Amniotic epithelial cell (primary cell): ENCODE measurements at regions not wholly inside any gene's neighbourhood (a gene's known extent, or its start where the extent isn't known, plus 50 kb on each side); places are given as distances from the start of the nearest gene placed in this dataset.
"Not testable (repeated sequence)": the region's sequence is repeated elsewhere in the genome, so short reads cannot be mapped to it uniquely, and the experiment has no call there.

Source experiments
- DNase-seq: peaks from one replicate; pipeline ENCODE4 v3.0.0-alpha.2; 2010; ENCODE audit warnings: low read depth

DNA sequence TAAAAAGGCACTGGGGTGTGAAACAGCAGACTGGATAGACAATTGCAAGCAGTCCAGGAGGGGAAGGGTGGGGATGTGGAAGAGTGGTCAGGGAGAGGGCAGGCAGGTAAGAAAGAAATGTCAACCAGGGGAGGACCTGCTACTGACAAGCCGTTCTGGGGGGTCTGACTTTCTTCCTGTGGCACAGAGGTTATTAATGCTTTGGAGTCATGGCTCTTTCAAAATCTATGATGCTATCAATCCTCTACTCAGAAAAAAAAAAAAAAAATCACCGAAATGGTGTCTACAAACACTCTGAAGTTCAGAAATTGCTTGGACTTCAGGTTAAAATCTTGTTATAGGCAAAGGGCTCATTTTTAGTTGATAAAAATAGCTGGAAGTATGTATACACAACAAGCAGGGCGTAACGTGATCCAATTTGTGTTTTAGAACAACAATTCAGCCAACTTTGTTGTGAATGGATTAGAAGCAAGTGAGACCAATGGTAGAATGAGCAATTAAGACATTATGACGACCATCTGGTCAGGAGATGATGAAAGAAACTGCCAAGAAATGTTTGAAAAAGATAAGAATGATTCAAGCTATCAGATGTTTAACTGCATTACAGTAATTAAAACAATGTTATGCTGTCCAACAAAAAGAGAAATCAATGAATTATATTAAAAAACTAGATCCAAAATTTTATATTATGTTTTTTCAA, 255.2 kb downstream of the DEPDC1B start:
- DNase-seq = peak; percentile 5

DNA sequence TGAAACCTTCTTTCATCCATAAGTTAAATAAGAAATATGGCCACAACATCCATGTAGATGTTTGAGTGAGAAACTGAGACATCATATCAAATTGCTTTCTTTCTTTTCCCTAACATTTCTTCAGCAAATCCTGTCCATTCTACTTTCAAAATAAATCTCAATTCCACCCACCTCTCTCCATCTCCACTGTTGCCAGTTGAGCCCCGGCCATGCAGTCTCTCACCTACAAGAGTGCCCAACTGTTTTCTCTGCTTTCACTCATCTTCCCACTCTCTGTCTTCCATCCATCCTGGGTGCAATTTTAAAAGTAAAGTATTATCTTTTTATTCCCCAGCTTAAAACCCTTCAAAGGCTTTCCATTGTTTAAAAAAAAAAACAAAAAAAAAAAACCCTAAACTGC, 260.4 kb downstream of the DEPDC1B start:
- DNase-seq = no peak

DNA sequence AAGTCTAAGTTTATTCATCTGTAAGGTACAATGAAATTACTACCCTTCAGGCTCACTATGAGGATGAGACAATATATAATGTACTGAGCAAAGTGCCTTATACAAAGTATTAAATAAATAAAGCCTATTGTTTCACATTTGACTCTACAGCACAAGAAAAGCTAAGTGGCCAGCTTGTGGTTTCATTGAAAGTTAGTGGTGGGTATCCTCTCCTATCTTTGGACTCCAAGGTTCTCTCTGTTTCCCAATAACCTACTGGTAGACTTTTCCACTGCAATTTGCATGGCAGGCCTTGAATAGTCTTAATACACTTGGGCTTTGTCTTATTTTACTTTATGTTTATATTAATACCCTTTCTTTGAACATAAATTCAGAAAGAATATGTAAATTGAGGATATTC, 262.7 kb downstream of the DEPDC1B start:
- no peak for DNase-seq

DNA sequence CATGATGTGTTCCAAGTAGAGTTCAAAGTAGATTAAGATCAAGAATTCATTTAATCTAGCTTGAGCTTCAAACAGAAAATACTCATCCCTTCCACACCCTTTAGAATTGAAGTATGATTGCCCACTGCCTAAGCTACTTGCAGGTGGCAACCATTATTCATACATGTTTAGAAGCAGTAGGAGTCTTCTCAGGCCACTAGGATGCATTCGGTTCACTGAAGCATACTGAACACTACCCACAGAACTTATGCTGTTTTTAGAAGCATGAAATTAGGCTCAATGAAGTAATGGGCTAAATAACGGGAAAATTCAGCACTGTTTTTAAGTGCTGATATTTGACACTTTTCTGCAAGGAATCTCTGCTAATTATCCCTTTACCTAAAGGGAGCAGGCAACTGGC, 263.4 kb downstream of the DEPDC1B start:
- no peak for DNase-seq

DNA sequence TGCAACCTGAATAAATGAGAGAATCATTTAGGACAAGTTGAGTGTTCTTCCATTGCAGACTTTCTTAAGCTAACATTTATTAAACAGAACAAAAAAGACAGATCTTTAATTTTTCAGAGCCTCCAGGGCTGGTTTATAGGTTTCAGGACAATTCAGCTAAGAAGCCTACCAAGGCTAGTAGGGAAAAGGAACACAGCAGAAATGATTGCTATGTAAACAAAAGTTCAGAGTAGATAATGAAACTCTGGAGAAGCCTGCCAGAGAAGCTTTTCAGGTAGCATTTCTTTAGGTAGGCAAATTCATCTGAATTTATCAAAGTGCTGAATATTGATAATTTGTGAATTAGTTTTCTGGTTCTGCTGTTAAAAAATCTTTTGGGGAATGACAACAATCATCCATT, 264.2 kb downstream of the DEPDC1B start:
- no peak for DNase-seq

DNA sequence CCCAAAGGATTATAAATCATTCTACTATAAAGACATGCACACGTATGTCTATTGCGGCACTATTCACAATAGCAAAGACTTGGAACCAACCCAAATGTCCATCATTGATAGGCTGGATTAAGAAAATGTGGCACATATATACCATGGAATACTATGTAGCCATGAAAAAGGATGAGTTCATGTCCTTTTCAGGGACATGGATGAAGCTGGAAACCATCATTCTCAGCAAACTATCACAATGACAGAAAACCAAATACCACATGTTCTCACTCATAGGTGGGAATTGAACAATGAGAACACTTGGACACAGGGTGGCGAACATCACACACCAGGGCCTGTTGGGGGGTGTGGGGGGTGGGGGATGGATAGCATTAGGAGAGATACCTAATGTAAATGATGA, 273.8 kb downstream of the DEPDC1B start:
- not testable (repeated sequence) for DNase-seq

DNA sequence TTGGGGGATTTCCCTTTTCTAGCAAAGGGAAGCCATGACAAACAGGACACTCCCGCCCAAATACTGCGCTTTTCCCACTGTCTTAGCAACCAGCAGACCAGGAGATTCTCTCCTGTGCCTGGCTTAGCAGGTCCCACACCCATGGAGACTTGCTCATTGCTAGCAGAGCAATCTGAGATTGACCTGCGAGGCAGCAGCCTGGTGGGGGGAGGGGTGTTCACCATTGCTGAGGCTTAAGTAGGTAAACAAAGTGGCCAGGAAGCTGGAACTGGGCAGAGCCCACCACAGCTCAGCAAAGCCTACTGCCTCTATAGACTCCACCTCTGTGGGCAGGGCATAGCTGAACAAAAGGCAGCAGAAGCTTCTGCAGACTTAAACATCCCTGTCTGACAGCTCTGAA, 279.2 kb downstream of the DEPDC1B start:
- DNase-seq = not testable (repeated sequence)

DNA sequence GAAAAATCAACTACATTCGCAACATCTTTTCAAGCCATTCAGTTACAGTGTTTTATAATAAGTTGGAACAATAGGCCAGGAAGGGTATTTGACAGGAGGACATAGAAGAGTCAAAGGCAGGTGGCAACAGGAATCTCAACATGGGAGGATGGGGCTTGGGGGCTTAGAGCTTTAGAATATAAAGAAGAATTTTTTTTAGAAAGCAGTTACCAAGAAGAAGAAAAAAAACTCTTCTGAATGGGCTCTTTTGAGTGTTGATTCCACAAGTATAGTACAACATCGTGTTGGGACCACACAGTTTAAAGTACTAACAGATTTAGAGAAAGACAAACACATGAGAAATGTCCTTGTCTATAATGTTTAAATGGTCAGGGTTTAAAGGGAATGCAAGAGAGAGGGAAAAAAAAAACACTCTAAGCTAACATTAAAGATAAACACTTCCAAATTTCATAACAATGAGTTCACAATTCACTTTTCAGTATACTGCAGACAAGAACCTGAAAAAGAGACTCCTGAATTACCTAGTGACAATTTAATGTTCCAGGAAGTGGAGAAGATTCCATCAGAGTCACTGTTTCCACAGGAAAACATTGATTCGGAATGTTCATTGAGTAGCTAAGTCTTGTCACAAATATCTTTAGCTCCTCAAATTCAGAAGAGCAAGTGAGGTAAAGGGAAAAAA, 282.3 kb downstream of the DEPDC1B start:
- no peak for DNase-seq

DNA sequence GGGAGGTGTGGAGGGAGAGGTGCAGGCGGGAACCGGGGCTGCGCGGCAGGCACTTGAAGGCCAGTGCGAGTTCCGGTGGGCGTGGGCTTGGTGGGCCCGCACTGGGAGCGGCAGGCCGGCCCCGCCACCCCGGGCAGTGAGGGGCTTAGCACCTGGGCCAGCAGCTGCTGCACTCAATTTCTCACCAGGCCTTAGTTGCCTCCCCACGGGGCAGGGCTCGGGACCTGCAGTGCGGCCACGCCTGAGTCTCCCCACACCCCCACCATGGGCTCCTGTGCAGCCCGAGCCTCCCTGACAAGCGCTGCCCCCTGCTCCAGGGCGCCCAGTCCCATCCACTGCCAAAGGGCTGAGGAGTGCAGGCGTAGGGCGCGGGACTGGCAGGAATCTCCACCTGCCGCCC, 284.5 kb downstream of the DEPDC1B start:
- DNase-seq = no peak

DNA sequence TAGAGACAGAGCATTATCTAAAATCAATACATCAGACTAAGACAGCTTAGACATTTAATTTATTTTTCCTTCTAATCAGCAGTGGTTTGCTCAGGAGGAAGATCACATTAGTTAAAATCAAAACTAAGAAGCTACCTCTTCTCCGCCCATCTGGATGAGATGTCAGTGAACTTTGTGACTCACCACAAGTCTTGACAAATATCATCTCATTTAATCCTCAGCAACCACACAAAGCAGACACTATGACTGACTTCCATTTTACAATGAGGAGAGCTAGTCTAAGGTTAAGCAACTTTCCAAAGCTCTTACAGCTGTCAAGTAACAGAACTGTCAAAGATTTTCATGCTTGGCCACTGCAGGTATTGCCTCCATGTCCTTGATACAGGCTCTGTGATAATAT, 289.5 kb downstream of the DEPDC1B start:
- peak; percentile 86 for DNase-seq

DNA sequence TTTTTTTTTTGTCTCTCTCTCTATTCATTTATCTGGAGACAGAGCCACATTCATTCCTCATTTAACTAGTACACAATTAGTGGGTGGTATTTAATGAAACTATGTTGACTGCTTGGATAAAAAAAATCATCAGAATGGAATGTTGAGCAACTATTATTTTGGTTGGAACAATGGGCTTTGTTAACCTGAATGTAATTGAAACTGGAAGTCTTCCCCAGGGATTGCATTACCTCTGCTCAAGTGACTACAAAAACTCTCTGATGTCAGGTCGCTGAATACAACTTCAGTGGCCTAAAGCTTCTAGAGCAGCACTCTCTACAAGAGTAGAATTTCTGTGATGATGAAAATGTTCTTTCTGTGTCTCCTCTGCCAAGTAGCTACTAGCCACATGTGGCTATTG, 295.8 kb downstream of the DEPDC1B start:
- DNase-seq = no peak

DNA sequence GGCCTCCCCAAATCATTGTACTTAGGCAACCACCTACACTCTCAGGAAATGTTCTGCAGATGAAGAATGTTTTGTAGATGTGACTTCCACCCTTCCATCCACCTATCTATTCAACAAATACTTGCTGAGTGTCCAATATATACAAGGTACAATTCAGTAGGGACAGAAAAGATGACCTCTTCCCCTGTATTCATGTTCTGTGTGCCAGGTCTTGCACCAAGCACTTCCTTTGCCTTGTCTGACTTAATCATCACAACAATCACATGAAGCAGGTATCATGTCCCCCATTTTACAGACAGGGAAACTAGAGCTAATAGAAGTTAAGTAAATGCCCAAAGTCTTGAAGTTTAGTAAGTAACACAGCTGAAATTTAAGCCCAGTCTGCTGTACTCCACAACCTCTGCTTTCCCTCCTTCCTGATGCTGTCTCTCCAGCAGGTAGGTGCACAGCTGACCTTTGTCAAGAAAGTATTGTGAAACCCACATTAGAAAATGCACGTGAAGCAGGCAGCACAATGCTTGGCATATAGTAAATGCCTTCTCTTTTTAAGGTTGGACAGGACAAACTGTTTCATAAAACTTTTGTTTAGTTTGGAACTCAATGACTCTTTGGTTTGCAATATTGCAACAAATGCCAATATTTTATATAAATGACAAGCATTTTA, 296.5 kb downstream of the DEPDC1B start:
- no peak for DNase-seq

DNA sequence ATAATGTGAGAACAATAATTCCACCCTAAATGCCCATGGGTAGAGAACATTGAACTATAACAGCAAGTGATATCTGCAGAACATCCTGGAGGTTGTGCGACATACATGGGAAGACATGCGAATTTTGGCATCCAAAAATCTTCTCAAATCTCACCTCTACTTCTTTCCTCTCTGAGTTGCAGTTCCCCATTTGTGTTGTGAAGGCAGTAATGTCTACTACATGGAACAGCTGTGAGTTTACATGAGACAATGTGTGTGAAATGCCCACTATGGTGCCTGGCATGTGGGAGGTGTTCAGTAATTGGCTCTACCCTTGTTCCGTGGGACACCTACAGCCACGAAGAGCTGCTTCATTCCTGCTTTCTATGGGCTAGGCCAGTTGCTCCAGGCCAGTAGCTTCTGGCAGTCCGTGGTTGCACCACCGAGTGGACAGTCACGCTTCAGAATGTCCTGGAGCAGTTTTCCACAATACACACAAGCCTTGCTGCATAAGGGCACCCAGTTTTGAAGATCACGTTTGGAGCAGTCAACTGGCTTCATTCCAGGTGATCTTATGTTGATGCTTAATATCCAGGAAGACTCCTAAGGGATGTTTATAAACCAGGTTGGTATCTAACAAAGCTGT, 297.7 kb downstream of the DEPDC1B start:
- DNase-seq = no peak

DNA sequence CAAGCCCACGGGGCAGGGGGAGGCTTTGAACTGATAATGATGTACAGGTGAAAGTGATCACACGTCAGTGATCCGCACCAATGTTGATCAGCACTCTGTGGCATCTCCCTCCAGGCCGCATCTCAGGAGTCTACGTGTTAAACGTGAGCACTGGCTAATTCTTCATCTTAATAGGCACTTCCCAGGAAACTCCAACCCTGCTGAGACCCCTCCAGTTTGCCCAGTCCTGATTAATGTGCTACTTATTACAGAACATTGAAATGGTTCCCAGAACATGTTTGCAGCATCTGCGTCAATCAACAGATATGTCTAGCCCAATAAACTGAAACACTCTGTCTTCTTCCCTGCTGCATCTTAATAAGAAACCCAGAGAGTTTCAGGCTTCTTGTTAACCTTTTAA, 298.4 kb downstream of the DEPDC1B start:
- no peak for DNase-seq

DNA sequence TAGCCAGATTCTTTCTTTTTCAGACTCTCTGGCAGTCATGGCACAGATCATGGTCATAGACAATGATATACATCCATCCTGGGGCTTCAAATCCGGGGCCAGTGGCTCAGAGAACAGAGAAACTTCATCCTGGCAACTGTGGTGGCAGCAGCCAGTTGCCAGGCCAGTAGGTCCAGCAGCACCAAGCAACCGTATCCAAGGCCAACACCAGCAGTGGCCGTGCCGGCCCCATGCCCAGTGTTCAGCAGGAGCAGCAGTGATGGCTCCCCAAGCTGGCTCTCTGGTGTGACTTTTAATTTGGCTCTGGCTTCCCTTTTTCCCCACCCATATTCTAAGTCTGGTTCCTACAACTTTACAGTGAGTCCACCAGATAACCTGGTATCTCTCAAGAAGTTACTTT, 300.5 kb downstream of the DEPDC1B start:
- DNase-seq = no peak

DNA sequence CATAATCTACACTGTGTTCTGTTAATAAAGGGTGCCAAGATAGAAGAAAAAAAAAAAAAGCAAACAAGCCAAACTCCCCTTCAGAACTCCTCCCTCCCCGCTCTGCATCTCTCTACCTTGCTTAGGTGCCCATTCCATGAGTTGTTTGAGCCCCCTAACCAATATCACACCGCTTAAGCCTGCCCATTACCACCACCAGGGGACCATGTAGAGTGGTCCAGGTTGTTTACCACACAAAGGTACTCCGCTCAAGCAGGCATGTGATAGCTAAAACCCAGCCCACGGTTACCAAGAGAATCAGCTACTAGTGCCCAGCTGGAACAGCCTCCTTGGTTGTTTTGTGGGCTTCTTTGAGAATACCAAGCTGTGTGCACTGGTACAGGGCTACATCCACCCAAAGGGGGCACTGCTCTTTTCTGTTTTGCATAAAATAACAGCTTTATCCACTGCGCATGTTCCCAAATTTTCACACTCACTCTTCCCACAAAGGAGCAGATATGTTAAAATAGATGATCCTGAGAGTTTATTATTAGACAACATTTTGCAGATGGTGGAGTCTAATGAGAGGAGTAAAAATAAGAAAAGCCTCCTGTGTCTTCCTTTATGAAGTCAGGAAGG, 304.1 kb downstream of the DEPDC1B start:
- DNase-seq = no peak

DNA sequence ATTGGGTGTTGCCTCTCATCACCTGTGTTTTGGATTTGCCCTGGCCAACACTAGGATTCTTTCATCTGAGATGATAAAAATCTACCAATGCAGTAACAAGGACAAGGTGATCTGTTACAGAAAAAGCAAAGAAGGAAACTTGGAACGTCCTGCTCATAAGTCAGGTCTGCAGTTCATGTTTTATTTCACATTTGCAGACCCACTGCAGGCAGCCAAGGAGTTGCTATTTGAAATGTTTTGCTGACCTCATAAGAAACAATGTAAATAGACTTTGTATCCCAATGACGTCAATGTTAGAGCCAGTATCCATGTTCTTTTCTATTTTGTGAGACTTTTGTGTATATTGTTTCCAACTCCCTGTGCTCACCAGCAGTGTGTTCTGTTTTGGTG, 312.9 kb downstream of the DEPDC1B start:
- DNase-seq = no peak

DNA sequence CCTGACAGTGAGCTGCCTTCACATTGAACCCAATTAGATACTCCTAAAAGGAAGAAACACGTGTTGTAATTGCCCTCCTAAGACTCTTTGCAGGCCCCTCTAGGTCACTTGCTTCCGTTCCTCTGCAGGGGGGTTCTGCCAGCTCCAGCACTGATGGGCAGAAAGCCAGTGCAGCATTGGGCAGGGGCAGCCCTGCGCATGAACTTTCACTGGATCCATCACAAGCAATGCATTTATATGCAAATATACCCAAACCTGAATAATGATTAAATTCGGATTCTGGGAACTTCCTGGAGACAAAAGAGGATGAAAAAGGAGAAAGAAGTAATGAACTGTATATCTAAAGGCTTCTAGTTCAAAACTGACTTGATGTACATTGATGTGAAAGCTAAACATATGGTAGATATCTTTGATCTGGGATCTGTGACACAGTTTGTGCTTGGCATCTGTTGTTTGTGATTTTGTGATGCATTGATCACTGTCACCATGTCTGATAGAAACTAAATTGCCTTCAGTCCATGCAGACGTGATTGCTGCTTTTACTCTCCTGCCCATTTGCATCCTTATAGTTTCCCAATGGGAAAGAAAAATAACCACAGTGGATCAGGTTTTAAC, 313.4 kb downstream of the DEPDC1B start:
- DNase-seq = no peak

DNA sequence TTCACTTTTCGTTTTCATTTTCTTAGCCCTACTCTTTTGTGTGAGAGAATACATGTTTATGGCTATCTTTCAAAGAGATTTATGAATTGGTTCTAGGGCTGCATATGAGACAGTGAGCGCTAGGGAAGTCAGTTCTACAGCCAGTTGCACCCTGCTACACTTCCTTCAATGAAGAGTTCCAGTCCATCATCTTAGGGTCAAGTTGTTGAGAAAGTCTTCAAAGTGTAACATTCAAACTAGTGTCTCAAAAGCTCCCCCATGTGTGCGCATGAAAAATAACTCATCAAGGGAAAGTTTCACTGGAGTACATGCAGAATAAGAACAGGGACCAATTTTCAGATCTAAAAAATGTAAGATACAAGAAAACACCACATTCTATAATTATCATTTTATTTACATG, 317.2 kb downstream of the DEPDC1B start:
- peak; percentile 55 for DNase-seq

DNA sequence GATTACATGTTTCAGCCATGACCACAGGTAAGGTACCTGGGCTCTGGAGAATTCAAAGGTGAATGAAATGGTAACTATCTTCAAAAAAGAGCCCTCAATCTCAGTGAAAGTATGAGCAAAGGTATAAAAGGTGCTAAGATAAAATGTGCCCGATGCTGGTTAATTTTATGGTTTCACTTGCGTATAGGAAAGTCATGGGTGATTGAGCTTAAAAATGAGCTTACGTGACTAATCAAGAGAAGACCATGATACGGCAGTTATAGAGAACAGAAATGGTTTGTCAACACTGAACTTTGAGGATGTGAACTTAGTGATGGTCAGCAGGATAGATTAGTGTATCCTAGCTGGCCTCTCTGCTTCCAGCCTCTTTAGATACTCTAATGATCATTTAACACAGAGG, 320.1 kb downstream of the DEPDC1B start:
- DNase-seq = no peak

DNA sequence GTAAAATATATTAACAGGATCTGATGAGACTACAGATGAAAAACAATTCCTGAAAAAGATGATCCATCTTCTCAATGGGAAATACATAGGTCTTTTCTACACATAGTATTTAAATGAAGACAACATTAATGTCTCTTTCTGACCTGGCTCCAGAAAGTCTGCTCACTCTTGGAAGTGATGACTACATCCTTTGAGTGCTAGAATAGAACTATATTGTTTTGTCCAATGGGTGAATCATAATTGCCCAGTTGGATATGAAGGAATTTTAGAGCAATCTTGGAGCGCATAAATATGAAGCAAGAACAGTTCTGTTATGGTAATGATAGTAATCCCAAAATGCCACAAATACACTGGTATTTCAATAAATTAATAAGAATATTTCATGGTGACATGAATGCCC, 322.1 kb downstream of the DEPDC1B start:
- no peak for DNase-seq

DNA sequence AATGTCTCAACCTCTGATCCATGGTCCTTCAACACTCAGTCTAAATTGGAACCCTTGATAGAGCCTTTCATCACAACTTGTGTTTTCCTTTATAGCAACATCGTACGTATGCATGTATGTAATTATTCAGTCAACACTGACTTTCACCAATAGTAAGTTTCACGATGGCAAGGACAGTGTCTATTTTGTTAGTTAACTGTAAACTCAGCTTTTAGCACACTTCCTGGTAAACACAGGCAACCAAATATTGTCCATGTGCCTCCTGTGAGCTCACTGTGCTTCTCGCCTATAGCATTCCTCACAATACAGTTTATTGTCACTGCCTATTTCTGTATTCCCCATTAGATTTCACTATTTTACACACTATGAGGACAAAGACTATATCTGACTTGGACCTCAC, 323.1 kb downstream of the DEPDC1B start:
- DNase-seq = no peak
